22Rv1 (cell line): ENCODE measurements at regions not wholly inside any gene's neighbourhood (a gene's known extent, or its start where the extent isn't known, plus 50 kb on each side); places are given as distances from the start of the nearest gene placed in this dataset.

Experiments
- ZFX ChIP-seq: fragments of 450-650 bp; IDR thresholded peaks from 2 replicates; pipeline ENCODE4 v1.6.1; 2017; ENCODE audit warnings: antibody characterized with exemption, borderline replicate concordance
- TF ChIP-seq, protein P1 (sequence below): fragments of 450-650 bp; IDR thresholded peaks from 2 replicates; pipeline ENCODE4 v1.5.1; 2017; ENCODE audit warnings: mild to moderate bottlenecking

DNA sequence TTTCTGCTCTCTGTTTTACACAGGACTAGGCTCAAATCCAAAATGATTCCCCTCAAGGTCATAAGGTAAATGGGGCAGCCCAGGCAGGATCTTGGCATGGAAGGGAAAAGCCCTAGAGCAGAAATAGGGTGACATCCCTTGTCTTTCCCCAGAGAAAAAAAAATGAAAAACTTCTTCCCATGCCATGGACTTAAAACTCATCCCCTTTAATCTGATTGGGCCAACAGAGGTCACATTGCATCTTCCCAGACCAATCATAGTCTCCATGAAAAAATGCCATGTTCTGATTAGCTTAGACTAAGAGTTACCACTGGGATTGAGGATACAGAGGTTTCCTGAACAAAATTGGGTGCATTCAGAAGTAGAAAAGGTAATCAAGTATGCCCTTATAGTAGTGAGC lies 241.3 kb upstream of the LRTM1 start:
- TF ChIP-seq, protein P1, sequence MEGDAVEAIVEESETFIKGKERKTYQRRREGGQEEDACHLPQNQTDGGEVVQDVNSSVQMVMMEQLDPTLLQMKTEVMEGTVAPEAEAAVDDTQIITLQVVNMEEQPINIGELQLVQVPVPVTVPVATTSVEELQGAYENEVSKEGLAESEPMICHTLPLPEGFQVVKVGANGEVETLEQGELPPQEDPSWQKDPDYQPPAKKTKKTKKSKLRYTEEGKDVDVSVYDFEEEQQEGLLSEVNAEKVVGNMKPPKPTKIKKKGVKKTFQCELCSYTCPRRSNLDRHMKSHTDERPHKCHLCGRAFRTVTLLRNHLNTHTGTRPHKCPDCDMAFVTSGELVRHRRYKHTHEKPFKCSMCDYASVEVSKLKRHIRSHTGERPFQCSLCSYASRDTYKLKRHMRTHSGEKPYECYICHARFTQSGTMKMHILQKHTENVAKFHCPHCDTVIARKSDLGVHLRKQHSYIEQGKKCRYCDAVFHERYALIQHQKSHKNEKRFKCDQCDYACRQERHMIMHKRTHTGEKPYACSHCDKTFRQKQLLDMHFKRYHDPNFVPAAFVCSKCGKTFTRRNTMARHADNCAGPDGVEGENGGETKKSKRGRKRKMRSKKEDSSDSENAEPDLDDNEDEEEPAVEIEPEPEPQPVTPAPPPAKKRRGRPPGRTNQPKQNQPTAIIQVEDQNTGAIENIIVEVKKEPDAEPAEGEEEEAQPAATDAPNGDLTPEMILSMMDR, result no peak
- TF ChIP-seq ZFX, result no peak
